HCT116 (cell line): ENCODE measurements at regions not wholly inside any gene's neighbourhood (a gene's known extent, or its start where the extent isn't known, plus 50 kb on each side); places are given as distances from the start of the nearest gene placed in this dataset.
"Not testable (repeated sequence)": the region's sequence is repeated elsewhere in the genome, so short reads cannot be mapped to it uniquely, and the experiment has no call there.

ENCODE experiments used
- ATAC-seq: fragments of 200-7000 bp; cut with Tn5 transposase; 2 replicates; pipeline ENCODE4 v1.9.1; 2020; ENCODE audit warnings: mild to moderate bottlenecking, moderate library complexity
- BruUV-seq: library from RNA; stranded (reverse); fragments of 400-500 nt; replicated peaks from 2 replicates; lab custom pipeline; 2021; lab: Mats Ljungman, UMichigan
- CTCF ChIA-PET: fragments of 300-600 bp; sonication (Branson Sonifier 250); formaldehyde crosslinking; loops from one replicate; lab custom pipeline; 2021; ENCODE audit warnings: antibody characterized with exemption; lab: Charles Lee
- POLR2A ChIA-PET: fragments of 300-600, 350-600 bp; sonication (Branson Sonifier 250); formaldehyde crosslinking; loops from one replicate; lab custom pipeline; 2021; ENCODE audit warnings: antibody characterized with exemption; lab: Charles Lee
- RAD21 ChIA-PET, 2 experiments: fragments of 300-600 bp; sonication (Branson Sonifier 250); formaldehyde crosslinking; loops; one replicate each; lab custom pipeline; 2023; ENCODE audit warnings: low total read pairs in 2 of 2; ENCODE audit not compliant: uncharacterized antibody in 2 of 2, unreplicated experiment in 2 of 2, low non-redundant PET in 1 of 2; lab: Charles Lee
- DNase-seq: peaks from one replicate; pipeline ENCODE4 v3.0.0-alpha.2; 2010; ENCODE audit warnings: low read depth, low spot score
- H2AFZ ChIP-seq: fragments of 200-600 bp; shearing (Covaris generic), sonication (generic); 2 replicates; pipeline ENCODE4 v1.6.1; 2017; ENCODE audit warnings: low read depth, mixed run types, mixed read lengths, antibody characterized with exemption, low read length; ENCODE audit not compliant: poor library complexity, severe bottlenecking
- H3K27ac ChIP-seq: 2 replicates; pipeline ENCODE4 v1.5.1; 2012; ENCODE audit warnings: low read depth, low read length
- H3K27me3 ChIP-seq: fragments of 200-600 bp; sonication (generic); 2 replicates; pipeline ENCODE4 v1.6.1; 2016; ENCODE audit warnings: mixed run types, low read length, mixed read lengths; ENCODE audit not compliant: insufficient read depth
- H3K36me3 ChIP-seq, 2 experiments: fragments of 200-500 bp in 1 of 2; fragments of 200-600 bp in 1 of 2; sonication (Bioruptor generic) in 1 of 2; sonication (generic) in 1 of 2; 2 replicates each; pipeline versions ENCODE4 v1.5.1 to v1.6.1; 2014 to 2016; ENCODE audit warnings: low read length in 2 of 2, inconsistent platforms in 1 of 2, mixed read lengths in 1 of 2, mixed run types in 1 of 2; ENCODE audit not compliant: insufficient read depth in 2 of 2, control insufficient read depth in 1 of 2
- H3K4me1 ChIP-seq, 2 experiments: fragments of 200-600 bp in 1 of 2; sonication (generic) in 1 of 2; 2 replicates each; pipeline versions ENCODE4 v1.5.1 to v1.6.1; 2012 to 2017; ENCODE audit warnings: low read length in 2 of 2, inconsistent platforms in 1 of 2, mild to moderate bottlenecking in 1 of 2, mixed read lengths in 1 of 2, mixed run types in 1 of 2, moderate library complexity in 1 of 2; ENCODE audit not compliant: insufficient read depth in 2 of 2, control insufficient read depth in 1 of 2
- H3K4me2 ChIP-seq: fragments of 200-600 bp; sonication (generic); 2 replicates; pipeline ENCODE4 v1.6.1; 2017; ENCODE audit warnings: mixed run types, low read length, mixed read lengths
- H3K4me3 ChIP-seq, 2 experiments: fragments of 200-600 bp in 1 of 2; sonication (generic) in 1 of 2; replicated peaks in 1 of 2; 2 replicates each; pipeline ENCODE4 v1.5.1; 2011 to 2016; ENCODE audit warnings: low read length in 2 of 2, control low read depth in 1 of 2, low read depth in 1 of 2, mild to moderate bottlenecking in 1 of 2, mixed read lengths in 1 of 2, mixed run types in 1 of 2
- H3K79me2 ChIP-seq: fragments of 200-600 bp; sonication (generic); 2 replicates; pipeline ENCODE4 v1.6.1; 2017; ENCODE audit warnings: mild to moderate bottlenecking, mixed run types, low read length, moderate library complexity, mixed read lengths; ENCODE audit not compliant: insufficient read depth
- H3K9ac ChIP-seq: fragments of 200-600 bp; sonication (generic); 2 replicates; pipeline ENCODE4 v1.6.1; 2016; ENCODE audit warnings: low read length, mixed read lengths
- H3K9me2 ChIP-seq: fragments of 200-600 bp; sonication (generic), shearing (Covaris generic); 2 replicates; pipeline ENCODE4 v1.6.1; 2017; ENCODE audit warnings: mixed run types, mild to moderate bottlenecking, moderate library complexity; ENCODE audit not compliant: insufficient read depth
- H3K9me3 ChIP-seq, 2 experiments: fragments of 200-500 bp in 1 of 2; fragments of 200-600 bp in 1 of 2; sonication (Bioruptor generic) in 1 of 2; sonication (generic) in 1 of 2; 2 replicates each; pipeline ENCODE4 v1.6.1; 2014 to 2017; ENCODE audit warnings: low read length in 2 of 2, mixed read lengths in 2 of 2, inconsistent platforms in 1 of 2, low read depth in 1 of 2, mild to moderate bottlenecking in 1 of 2, mixed run types in 1 of 2, moderate library complexity in 1 of 2; ENCODE audit not compliant: control insufficient read depth in 1 of 2, insufficient read depth in 1 of 2
- H4K20me1 ChIP-seq: fragments of 200-600 bp; sonication (generic), shearing (Covaris generic); 2 replicates; pipeline ENCODE4 v1.6.1; 2017; ENCODE audit warnings: mixed run types, mild to moderate bottlenecking, moderate library complexity; ENCODE audit not compliant: insufficient read depth
- ATF3 ChIP-seq: IDR thresholded peaks from 2 replicates; pipeline ENCODE4 v1.6.1; 2012
- CBX3 ChIP-seq: IDR thresholded peaks from 2 replicates; pipeline ENCODE4 v1.6.1; 2012; ENCODE audit warnings: low read depth
- CTCF ChIP-seq, 3 experiments: fragments of 200-600 bp in 1 of 3; sonication (generic) in 1 of 3; IDR thresholded peaks in 2 of 3; conservative IDR thresholded peaks in 1 of 3; 2 replicates each; pipeline ENCODE4 v1.5.1; 2012 to 2017; ENCODE audit warnings: low read depth in 2 of 3, low read length in 2 of 3, antibody characterized with exemption in 1 of 3, borderline replicate concordance in 1 of 3, control low read depth in 1 of 3, mild to moderate bottlenecking in 1 of 3, mixed read lengths in 1 of 3, mixed run types in 1 of 3, moderate library complexity in 1 of 3; ENCODE audit not compliant: insufficient read depth in 1 of 3
- EGR1 ChIP-seq: IDR thresholded peaks from 2 replicates; pipeline ENCODE4 v1.6.1; 2012; ENCODE audit warnings: low read depth
- ELF1 ChIP-seq: IDR thresholded peaks from 2 replicates; pipeline ENCODE4 v1.6.1; 2012; ENCODE audit warnings: low read depth, borderline replicate concordance
- EZH2 ChIP-seq: fragments of 200-600 bp; sonication (generic); IDR thresholded peaks from 2 replicates; pipeline ENCODE4 v1.6.1; 2017; ENCODE audit warnings: antibody characterized with exemption, mixed run types
- EZH2phosphoT487 ChIP-seq: fragments of 200-600 bp; IDR thresholded peaks from 2 replicates; pipeline ENCODE4 v1.6.1; 2018; ENCODE audit warnings: antibody characterized with exemption, borderline replicate concordance
- FOSL1 ChIP-seq: IDR thresholded peaks from 2 replicates; pipeline ENCODE4 v1.6.1; 2012; ENCODE audit warnings: low read depth
- JUND ChIP-seq: IDR thresholded peaks from 2 replicates; pipeline ENCODE4 v1.6.1; 2012
- MAX ChIP-seq: IDR thresholded peaks from 2 replicates; pipeline ENCODE4 v1.6.1; 2012
- POLR2A ChIP-seq: IDR thresholded peaks from 2 replicates; pipeline ENCODE4 v1.7.0; 2011; ENCODE audit warnings: borderline replicate concordance; ENCODE audit not compliant: insufficient read depth, insufficient read length; ENCODE audit errors: extremely low read depth
- POLR2AphosphoS5 ChIP-seq: IDR thresholded peaks from 2 replicates; pipeline ENCODE4 v1.6.1; 2011; ENCODE audit warnings: mild to moderate bottlenecking, low read depth, low read length, moderate library complexity
- RAD21 ChIP-seq: IDR thresholded peaks from 2 replicates; pipeline ENCODE4 v1.6.1; 2012; ENCODE audit warnings: low read depth, mild to moderate bottlenecking
- REST ChIP-seq: IDR thresholded peaks from 2 replicates; pipeline ENCODE4 v1.6.1; 2012; ENCODE audit warnings: low read depth
- SIN3A ChIP-seq: IDR thresholded peaks from 2 replicates; pipeline ENCODE4 v1.6.1; 2012; ENCODE audit warnings: low read depth
- SRF ChIP-seq: IDR thresholded peaks from 2 replicates; pipeline ENCODE4 v1.6.1; 2012; ENCODE audit warnings: low read depth
- TCF7L2 ChIP-seq: IDR thresholded peaks from 2 replicates; pipeline ENCODE4 v1.7.0; 2011; ENCODE audit warnings: borderline replicate concordance, inconsistent platforms; ENCODE audit not compliant: insufficient read depth, insufficient read length; ENCODE audit errors: extremely low read depth
- ZNF274 ChIP-seq: fragments of 200-500 bp; sonication (Bioruptor generic); IDR thresholded peaks from 2 replicates; pipeline ENCODE4 v1.6.1; 2014; ENCODE audit warnings: mild to moderate bottlenecking, low read depth, low read length, inconsistent platforms
- intact Hi-C: fragments of 100-400 bp; cut with micrococcal nuclease; formaldehyde crosslinking; loops from 2 replicates; pipeline ENCODE4 v1.10.0; 2022

GRCh38 chr10:105727586-105727985 is 1086.5 kb downstream of the SORCS3 start:
- H2AFZ ChIP-seq, DNase-seq, H3K4me3 ChIP-seq, H3K9me2 ChIP-seq, intact Hi-C loops, POLR2A ChIA-PET, ATAC-seq, H3K4me1 ChIP-seq, H3K36me3 ChIP-seq, H3K4me2 ChIP-seq, H3K27ac ChIP-seq, H4K20me1 ChIP-seq, CTCF ChIA-PET, H3K9ac ChIP-seq, H3K27me3 ChIP-seq, RAD21 ChIA-PET, BruUV-seq, H3K79me2 ChIP-seq: not testable (repeated sequence)
- peaks cover 20 to 27% of the 10 kb centered on the region in 2 experiments; a peak in 2 of 4 replicates for H3K9me3 ChIP-seq

GRCh38 chr10:105727131-105727530 is 1086.0 kb downstream of the SORCS3 start:
- H3K9ac ChIP-seq = no peak overlapping the region
- no peak overlapping the region for H3K27ac ChIP-seq
- H3K36me3 ChIP-seq = no peaks in the 10 kb centered on the region
- peaks cover 23 to 24% of the 10 kb centered on the region in 2 experiments; a peak in 2 of 4 replicates for H3K9me3 ChIP-seq
- ATAC-seq (no peak), DNase-seq (no peak)
- H3K9me2 ChIP-seq = no peaks in the 10 kb centered on the region
- no peak overlapping the region for H3K4me3 ChIP-seq
- intact Hi-C loops = no loop called here
- no peak overlapping the region for H3K4me2 ChIP-seq
- no peak overlapping the region for H2AFZ ChIP-seq
- POLR2A ChIA-PET = no interaction called here
- CTCF ChIA-PET = no interaction called here
- H3K4me1 ChIP-seq = no peaks in the 10 kb centered on the region
- BruUV-seq = no TSS peak
- H4K20me1 ChIP-seq = no peaks in the 10 kb centered on the region
- RAD21 ChIA-PET = no interaction called here
- no peaks in the 10 kb centered on the region for H3K27me3 ChIP-seq
- no peaks in the 10 kb centered on the region for H3K79me2 ChIP-seq
- no peak for TF ChIP-seq RAD21
- no peak for TF ChIP-seq POLR2A
- no peak for TF ChIP-seq ATF3
- TF ChIP-seq TCF7L2 = no peak
- TF ChIP-seq REST = no peak
- no peak for TF ChIP-seq SRF
- TF ChIP-seq JUND = no peak
- no peak for TF ChIP-seq ZNF274
- TF ChIP-seq SIN3A = no peak
- no peak for TF ChIP-seq CTCF (IDR thresholded peaks at IDR 0.05 in 2 of 3, conservative IDR thresholded peaks at IDR 0.05 in 1 of 3; ENCODE audit: borderline replicate concordance in 1 of 3, insufficient read depth in 1 of 3, low read depth in 2 of 3, low read length in 2 of 3)
- TF ChIP-seq FOSL1 = no peak
- no peak for TF ChIP-seq ELF1
- TF ChIP-seq EGR1 = no peak
- TF ChIP-seq POLR2AphosphoS5 = no peak
- no peak for TF ChIP-seq EZH2
- no peak for TF ChIP-seq EZH2phosphoT487
- no peak for TF ChIP-seq MAX
- no peak for TF ChIP-seq CBX3
